WERI-Rb-1 (cell line): ENCODE measurements at regions not wholly inside any gene's neighbourhood (a gene's known extent, or its start where the extent isn't known, plus 50 kb on each side); places are given as distances from the start of the nearest gene placed in this dataset.

Source experiments
- DNase-seq: peaks from one replicate; pipeline ENCODE4 v3.0.0-alpha.2; 2020
- H3K27ac ChIP-seq: fragments of 250-450 bp; sonication (Bioruptor Pico); 2 replicates; pipeline ENCODE4 v1.5.1; 2020; ENCODE audit warnings: mild to moderate bottlenecking, moderate library complexity
- H3K27me3 ChIP-seq: fragments of 250-450 bp; sonication (Bioruptor Pico); 2 replicates; pipeline ENCODE4 v1.5.1; 2021; ENCODE audit warnings: mild to moderate bottlenecking, low read depth, moderate library complexity; ENCODE audit not compliant: insufficient read depth, severe bottlenecking
- H3K36me3 ChIP-seq: fragments of 250-450 bp; sonication (Bioruptor Pico); 2 replicates; pipeline ENCODE4 v1.5.1; 2020; ENCODE audit warnings: mild to moderate bottlenecking, moderate library complexity
- H3K4me3 ChIP-seq: 2 replicates; pipeline ENCODE4 v1.5.1; 2011; ENCODE audit warnings: low read depth, mild to moderate bottlenecking, control low read depth, low read length
- H3K9me3 ChIP-seq: fragments of 250-450 bp; sonication (Bioruptor Pico); 2 replicates; pipeline ENCODE4 v1.5.1; 2021; ENCODE audit warnings: mild to moderate bottlenecking, moderate library complexity; ENCODE audit not compliant: severe bottlenecking
- CTCF ChIP-seq: IDR thresholded peaks from 2 replicates; pipeline ENCODE4 v1.5.1; 2011; ENCODE audit warnings: low read depth, mild to moderate bottlenecking, control low read depth, inconsistent platforms, low read length

- H3K4me3 ChIP-seq: no peak overlapping the region
- H3K27me3 ChIP-seq: no peaks in the 10 kb centered on the region
- no peak for DNase-seq
- H3K36me3 ChIP-seq: no peaks in the 10 kb centered on the region
- no peaks in the 10 kb centered on the region for H3K9me3 ChIP-seq
- TF ChIP-seq CTCF: no peak
- H3K27ac ChIP-seq: no peak overlapping the region
These were observed 248.0 kb upstream of the RGS18 start for GRCh38 chr1:191910245-191910644.

- no peak for TF ChIP-seq CTCF
- DNase-seq: no peak
- Histone ChIP-seq H3K36me3 (no peaks in the 10 kb centered on the region), H3K27me3 (no peaks in the 10 kb centered on the region), H3K4me3 (no peak overlapping the region), H3K9me3 (no peaks in the 10 kb centered on the region), H3K27ac (no peak overlapping the region)
These were observed 245.7 kb upstream of the RGS18 start for GRCh38 chr1:191912517-191912916.

DNA sequence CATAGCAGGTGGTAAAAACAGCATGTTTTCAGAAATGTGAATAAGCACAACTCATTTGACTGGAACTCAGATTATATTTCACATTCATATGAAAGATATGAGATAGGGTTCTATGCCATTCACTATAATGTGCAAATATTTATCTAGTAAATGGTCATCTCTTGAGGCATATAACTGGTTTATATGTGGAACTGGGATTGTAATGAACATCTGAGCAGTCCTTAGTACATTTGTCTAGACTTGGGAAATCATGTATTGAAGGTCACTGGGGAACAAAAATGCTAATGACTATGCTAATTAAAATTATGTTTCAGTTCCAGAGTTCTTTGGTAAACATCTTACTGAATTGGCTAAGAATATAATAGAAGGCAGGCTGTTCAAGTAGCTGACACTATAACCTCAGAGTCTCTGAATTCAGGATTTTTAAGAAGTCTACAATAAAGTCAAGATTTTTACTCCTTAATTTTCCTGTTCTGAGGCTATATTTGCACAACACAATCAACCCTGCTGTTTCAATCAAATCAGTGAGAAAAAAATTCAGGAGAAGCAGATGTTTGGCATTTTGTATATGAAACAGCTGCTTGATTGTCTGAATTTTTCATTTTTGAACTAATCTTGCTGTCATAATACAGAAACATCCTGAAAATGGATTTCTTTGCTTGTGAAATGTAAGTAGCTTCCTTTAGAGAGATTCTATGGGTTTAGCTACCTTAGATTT is 244.8 kb upstream of the RGS18 start:
- no peak for TF ChIP-seq CTCF
- Histone ChIP-seq H3K27me3 (no peaks in the 10 kb centered on the region), H3K9me3 (no peaks in the 10 kb centered on the region), H3K27ac (no peak overlapping the region), H3K36me3 (no peaks in the 10 kb centered on the region), H3K4me3 (no peak overlapping the region)
- DNase-seq: no peak

GRCh38 chr1:191929383-191929782 is 228.9 kb upstream of the RGS18 start:
- Histone ChIP-seq H3K27me3 (no peaks in the 10 kb centered on the region), H3K36me3 (no peaks in the 10 kb centered on the region), H3K27ac (no peak overlapping the region), H3K4me3 (no peak overlapping the region), H3K9me3 (no peaks in the 10 kb centered on the region)
- no peak for DNase-seq
- TF ChIP-seq CTCF: no peak

- no peak for DNase-seq
- no peak for TF ChIP-seq CTCF
- no peaks in the 10 kb centered on the region for H3K36me3 ChIP-seq
- H3K4me3 ChIP-seq: no peak overlapping the region
- no peaks in the 10 kb centered on the region for H3K9me3 ChIP-seq
- H3K27ac ChIP-seq: no peak overlapping the region
- H3K27me3 ChIP-seq: no peaks in the 10 kb centered on the region
These were observed 214.6 kb upstream of the RGS18 start for GRCh38 chr1:191943684-191944083.

DNA sequence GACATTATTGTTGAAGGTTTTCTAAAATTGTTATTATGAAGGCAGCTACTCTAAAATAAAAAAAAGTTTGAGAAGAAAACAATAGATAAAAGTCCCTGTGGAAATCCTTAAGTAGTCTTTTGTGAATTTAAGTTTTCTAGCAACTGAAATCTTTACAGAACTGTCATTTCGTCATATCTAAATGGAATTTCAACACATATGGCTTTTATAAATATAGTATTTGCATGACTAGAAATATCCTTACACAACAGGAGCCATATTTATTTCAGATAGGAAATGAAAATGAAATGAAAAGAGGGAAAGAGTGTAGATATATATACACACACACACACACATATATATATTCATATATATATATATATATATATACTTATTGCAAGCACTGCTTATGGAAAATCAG is 204.7 kb upstream of the RGS18 start:
- H3K4me3 ChIP-seq: no peak overlapping the region
- no peaks in the 10 kb centered on the region for H3K36me3 ChIP-seq
- no peaks in the 10 kb centered on the region for H3K27me3 ChIP-seq
- TF ChIP-seq CTCF: no peak
- no peaks in the 10 kb centered on the region for H3K9me3 ChIP-seq
- no peak for DNase-seq
- H3K27ac ChIP-seq: no peak overlapping the region
